Astrocyte of the spinal cord (primary cell): ENCODE measurements at regions not wholly inside any gene's neighbourhood (a gene's known extent, or its start where the extent isn't known, plus 50 kb on each side); places are given as distances from the start of the nearest gene placed in this dataset.

Source experiments
- DNase-seq: peaks from one replicate; pipeline ENCODE4 v3.0.0; 2011; ENCODE audit warnings: low read depth, low spot score
- H3K4me3 ChIP-seq: 2 replicates; pipeline ENCODE4 v1.5.1; 2011; ENCODE audit warnings: low read depth, mild to moderate bottlenecking, low read length, moderate library complexity
- in situ Hi-C: cut with HindIII; loops from 2 replicates; pipeline ENCODE4 v1.10.0; 2017; ENCODE audit warnings: low sequenced_read_pairs
- TF ChIP-seq, protein P1 (sequence below): IDR thresholded peaks from 2 replicates; pipeline ENCODE4 v1.5.1; 2012; ENCODE audit warnings: low read depth, mild to moderate bottlenecking, low read length, inconsistent platforms

DNA sequence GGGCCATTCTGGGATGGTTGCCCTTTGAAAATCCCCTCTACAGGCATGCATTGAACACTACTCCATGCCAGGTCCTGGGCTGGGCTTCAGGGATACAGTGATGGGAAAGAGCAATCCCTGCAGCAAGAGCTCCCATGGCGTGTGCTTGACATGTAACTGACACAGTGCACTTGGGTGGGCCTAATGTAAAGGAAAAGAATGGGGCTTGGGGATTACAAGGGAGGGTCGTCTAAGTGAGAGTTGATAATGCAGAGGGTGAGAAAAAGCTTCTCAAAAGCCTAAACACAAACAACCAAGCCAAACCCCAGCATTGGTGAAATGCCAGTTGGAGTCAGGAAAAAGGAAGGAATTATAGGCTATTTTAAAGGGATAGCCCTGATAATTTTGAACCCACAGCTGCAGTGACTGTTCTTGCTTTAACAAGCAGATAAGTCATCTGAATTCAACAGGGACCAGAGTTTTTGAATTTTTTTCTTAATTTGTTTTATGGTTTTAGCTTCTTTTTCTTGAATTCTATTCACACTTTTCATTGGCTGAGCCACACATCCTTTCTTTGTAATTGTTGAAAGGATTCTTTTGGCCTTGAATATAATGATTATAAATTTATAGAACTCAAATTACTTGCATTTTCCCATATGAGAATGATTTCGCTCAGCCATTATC, 308.7 kb downstream of the LPIN1 start:
- TF ChIP-seq, protein P1, sequence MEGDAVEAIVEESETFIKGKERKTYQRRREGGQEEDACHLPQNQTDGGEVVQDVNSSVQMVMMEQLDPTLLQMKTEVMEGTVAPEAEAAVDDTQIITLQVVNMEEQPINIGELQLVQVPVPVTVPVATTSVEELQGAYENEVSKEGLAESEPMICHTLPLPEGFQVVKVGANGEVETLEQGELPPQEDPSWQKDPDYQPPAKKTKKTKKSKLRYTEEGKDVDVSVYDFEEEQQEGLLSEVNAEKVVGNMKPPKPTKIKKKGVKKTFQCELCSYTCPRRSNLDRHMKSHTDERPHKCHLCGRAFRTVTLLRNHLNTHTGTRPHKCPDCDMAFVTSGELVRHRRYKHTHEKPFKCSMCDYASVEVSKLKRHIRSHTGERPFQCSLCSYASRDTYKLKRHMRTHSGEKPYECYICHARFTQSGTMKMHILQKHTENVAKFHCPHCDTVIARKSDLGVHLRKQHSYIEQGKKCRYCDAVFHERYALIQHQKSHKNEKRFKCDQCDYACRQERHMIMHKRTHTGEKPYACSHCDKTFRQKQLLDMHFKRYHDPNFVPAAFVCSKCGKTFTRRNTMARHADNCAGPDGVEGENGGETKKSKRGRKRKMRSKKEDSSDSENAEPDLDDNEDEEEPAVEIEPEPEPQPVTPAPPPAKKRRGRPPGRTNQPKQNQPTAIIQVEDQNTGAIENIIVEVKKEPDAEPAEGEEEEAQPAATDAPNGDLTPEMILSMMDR, result no peak
- in situ Hi-C loops, result no loop called here
- DNase-seq, result no peak
- no peak overlapping the region for H3K4me3 ChIP-seq

DNA sequence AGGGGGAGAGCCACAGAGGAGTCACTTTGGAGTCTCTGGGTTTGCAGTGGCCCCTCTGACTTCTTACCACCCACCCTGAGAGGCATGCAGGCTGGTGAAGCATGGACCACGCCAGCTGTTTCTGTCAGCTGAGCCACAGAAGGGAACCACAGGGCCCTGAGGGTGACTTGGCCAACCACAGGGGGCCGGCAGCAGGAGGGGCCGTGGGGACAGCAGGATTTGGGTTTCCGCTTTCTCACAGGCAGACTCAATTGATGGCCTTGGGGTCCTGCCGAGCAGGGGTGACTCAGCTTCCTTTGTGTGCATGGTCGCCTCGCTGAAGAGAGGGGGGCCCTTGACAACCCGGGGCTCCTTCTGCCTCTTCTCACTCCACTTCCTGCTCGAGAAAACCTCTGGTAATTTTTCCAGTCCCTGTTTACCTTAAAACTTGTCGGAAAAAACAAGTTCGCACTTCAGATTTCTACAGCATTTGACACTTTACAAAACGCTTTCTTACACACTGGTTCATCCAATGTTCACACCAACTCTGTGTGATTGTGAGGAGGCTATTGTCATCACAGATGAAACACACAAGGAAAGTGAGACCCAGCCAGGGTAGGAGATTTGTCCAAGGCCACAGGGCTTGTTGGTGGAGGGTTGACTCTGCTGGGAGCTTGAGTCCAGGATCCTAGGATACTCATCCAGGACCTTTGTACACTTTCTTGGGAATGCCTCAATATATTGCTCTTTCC, 311.2 kb downstream of the LPIN1 start:
- TF ChIP-seq, protein P1, result no peak
- in situ Hi-C loops, result no loop called here
- DNase-seq, result peak; percentile 76
- no peak overlapping the region for H3K4me3 ChIP-seq

DNA sequence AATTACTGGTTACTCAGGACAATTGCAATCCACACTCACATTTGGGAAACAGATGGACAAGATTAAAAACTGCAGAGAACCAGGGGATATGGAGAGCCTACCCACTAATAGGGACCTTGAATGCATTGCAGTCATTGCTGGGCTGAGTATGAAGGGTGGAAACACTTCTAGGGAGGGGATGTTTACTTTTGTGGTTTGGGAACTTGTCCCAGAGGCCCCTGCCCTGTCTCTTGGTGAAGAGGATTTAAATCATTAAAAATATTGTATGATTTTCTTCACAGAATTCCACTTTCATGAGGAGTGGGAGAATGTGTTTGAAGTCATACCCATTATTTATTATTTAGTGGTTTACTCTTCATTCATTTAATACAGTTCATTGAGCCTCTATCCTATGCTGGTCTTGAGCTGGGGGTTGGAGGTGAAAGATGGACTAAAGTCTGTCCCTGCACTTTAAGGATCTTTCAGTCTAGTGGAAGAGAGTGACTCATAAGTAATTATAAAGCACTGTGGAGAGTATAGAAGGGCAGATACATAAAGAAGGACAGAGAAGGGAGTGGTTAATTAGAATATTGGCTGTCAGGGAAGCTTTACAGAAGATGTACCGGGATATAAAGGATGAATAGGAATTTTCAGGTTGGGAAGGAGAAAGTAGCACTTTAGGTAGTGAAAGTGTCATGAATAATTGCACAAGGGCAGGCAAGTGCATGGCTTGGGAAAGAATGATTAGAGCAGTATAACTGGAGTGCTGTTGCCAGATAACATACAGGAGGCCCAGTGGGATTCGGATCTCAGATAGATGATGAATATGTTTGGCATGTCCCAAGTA, 313.4 kb downstream of the LPIN1 start:
- peak; percentile 73 for DNase-seq
- in situ Hi-C loops, result no loop called here
- TF ChIP-seq, protein P1, result no peak
- H3K4me3 ChIP-seq, result no peak overlapping the region

DNA sequence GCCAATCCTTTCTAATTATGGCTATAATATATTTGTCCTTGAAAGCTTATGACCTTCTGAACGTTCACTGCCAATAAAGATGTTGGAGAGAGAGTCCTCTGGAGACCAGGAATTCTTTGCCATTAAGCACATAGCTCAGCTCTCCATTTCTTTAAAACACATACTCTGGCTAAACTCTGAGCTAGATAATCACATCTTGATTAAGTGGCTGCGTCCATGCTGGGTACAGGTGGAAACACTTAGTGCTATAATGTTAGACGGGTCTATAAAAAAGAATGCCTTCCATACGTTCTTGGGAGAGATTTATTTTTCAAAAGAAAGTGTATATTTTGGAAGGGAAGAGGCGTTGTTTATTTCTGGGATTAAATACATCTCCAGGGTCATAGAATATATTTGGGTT, 314.5 kb downstream of the LPIN1 start:
- no peak overlapping the region for H3K4me3 ChIP-seq
- in situ Hi-C loops, result no loop called here
- DNase-seq, result no peak
- TF ChIP-seq, protein P1, result no peak

DNA sequence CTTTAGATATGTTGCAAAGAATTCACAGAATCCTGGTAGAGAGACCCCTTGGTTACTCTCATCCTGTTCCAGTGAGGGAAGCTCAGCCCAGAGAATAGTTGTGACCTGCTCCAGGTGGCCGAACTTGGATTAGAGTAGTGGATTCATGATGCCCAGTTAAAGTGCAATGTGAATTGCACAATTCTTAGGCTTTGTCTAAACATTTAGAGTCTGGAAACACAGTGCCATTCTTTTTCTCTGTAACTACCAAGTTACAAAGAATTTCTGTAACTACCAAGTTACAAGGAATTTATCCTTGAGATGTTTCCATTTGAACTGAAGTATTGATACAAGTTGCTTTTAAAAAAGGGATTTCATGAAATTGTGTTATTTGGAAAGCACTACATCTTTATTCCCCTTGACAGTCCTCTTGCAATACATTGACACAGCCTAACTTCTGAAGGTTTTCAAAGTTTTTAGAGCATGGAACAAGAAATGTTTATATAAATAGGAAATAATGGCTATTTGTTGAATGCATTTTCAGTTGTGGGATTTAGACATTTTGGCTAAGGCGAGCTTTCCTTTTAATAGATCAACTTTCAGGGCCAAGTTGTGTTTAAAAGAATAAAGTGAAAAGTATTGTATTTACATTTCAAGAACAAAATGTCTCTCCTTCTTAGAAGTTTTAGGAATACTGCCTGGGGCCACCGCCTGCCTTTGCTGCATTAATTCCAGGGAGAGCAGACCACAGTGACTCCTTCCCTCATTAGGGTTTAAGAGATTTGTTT, 315.0 kb downstream of the LPIN1 start:
- TF ChIP-seq, protein P1, result no peak
- DNase-seq, result no peak
- in situ Hi-C loops, result no loop called here
- H3K4me3 ChIP-seq, result no peak overlapping the region

DNA sequence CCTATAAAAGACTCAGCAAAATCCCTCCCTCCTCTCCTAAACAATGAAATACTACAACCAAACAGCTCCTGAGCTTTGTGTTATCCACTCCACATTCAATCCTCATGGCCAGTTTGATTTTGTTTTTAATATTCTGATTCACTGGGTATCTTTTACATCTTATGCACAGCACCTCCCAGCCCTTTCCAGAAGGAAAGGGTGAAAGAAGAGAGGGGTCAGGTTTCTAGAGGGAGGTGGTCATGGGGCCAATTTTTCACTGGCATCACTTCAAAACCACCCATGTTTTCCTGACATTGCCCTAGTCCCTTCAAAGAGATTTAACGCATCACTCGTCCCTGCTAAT, 315.6 kb downstream of the LPIN1 start:
- TF ChIP-seq, protein P1, result no peak
- in situ Hi-C loops, result no loop called here
- no peak for DNase-seq
- no peak overlapping the region for H3K4me3 ChIP-seq
